ENCODE measurements at regions not wholly inside any gene's neighbourhood (a gene's known extent, or its start where the extent isn't known, plus 50 kb on each side); places are given as distances from the start of the nearest gene placed in this dataset.

DNA sequence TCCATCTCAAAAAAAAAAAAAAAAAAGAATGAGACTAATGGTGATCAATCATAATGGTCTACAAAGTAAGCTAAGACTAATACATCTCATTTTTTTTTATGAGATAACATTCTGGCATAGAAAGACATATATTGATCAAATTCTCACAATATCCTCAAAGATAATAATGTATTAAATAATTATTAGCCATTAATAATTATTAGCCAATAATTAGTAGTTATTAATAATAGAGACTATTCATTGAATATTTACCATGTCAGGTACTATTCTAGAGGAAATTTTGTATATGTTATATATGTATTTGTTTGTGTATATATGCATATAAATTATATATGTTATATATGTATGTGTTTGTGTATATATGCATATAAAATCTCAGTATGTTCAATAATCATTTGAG lies 137.7 kb upstream of the PTBP2 start:
- TF ChIP-seq, protein P1, sequence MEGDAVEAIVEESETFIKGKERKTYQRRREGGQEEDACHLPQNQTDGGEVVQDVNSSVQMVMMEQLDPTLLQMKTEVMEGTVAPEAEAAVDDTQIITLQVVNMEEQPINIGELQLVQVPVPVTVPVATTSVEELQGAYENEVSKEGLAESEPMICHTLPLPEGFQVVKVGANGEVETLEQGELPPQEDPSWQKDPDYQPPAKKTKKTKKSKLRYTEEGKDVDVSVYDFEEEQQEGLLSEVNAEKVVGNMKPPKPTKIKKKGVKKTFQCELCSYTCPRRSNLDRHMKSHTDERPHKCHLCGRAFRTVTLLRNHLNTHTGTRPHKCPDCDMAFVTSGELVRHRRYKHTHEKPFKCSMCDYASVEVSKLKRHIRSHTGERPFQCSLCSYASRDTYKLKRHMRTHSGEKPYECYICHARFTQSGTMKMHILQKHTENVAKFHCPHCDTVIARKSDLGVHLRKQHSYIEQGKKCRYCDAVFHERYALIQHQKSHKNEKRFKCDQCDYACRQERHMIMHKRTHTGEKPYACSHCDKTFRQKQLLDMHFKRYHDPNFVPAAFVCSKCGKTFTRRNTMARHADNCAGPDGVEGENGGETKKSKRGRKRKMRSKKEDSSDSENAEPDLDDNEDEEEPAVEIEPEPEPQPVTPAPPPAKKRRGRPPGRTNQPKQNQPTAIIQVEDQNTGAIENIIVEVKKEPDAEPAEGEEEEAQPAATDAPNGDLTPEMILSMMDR (conservative IDR thresholded peaks at IDR 0.05): no peak
- no peak for TF ChIP-seq EZH2 (IDR thresholded peaks at IDR 0.05; ENCODE audit: low read depth)

All from PC-9 (cell line).